Calu3 (cell line): ENCODE measurements at regions not wholly inside any gene's neighbourhood (a gene's known extent, or its start where the extent isn't known, plus 50 kb on each side); places are given as distances from the start of the nearest gene placed in this dataset.

Experiments used
- BruUV-seq: library from RNA; stranded (reverse); fragments of 400-500 nt; replicated peaks from 2 replicates; lab custom pipeline; 2021; lab: Mats Ljungman, UMichigan
- CTCF ChIA-PET: fragments of 300-600 bp; sonication (Branson Sonifier 250); formaldehyde crosslinking; loops from one replicate; lab custom pipeline; 2022; ENCODE audit warnings: antibody characterized with exemption; lab: Charles Lee
- DNase-seq: peaks from one replicate; pipeline ENCODE4 v3.0.0; 2022
- H3K27ac Mint-ChIP-seq: one replicate; pipeline ENCODE4 v1.8.0; 2022; ENCODE audit warnings: mixed read lengths; ENCODE audit not compliant: unreplicated experiment
- H3K27me3 Mint-ChIP-seq: one replicate; pipeline ENCODE4 v1.8.0; 2022; ENCODE audit warnings: mixed read lengths; ENCODE audit not compliant: unreplicated experiment
- H3K36me3 Mint-ChIP-seq: one replicate; pipeline ENCODE4 v1.8.0; 2022; ENCODE audit warnings: mild to moderate bottlenecking, moderate library complexity, mixed read lengths; ENCODE audit not compliant: insufficient read depth, unreplicated experiment
- H3K4me1 Mint-ChIP-seq: one replicate; pipeline ENCODE4 v1.8.0; 2022; ENCODE audit warnings: mild to moderate bottlenecking, low read depth, mixed read lengths; ENCODE audit not compliant: unreplicated experiment
- H3K4me3 Mint-ChIP-seq: one replicate; pipeline ENCODE4 v1.8.0; 2022; ENCODE audit warnings: mild to moderate bottlenecking, low read depth, moderate library complexity, mixed read lengths; ENCODE audit not compliant: unreplicated experiment
- H3K9me3 Mint-ChIP-seq: one replicate; pipeline ENCODE4 v1.8.0; 2022; ENCODE audit warnings: low read depth, mixed read lengths; ENCODE audit not compliant: unreplicated experiment
- intact Hi-C: fragments of 100-400 bp; cut with micrococcal nuclease; formaldehyde crosslinking; loops from one replicate; pipeline ENCODE4 v1.10.0; 2022; ENCODE audit not compliant: unreplicated experiment
- TF ChIP-seq, protein P1 (sequence below): fragments of 200-600 bp; IDR thresholded peaks from one replicate; pipeline ENCODE4 v1.8.0; 2022; ENCODE audit warnings: antibody characterized with exemption; ENCODE audit not compliant: unreplicated experiment

DNA sequence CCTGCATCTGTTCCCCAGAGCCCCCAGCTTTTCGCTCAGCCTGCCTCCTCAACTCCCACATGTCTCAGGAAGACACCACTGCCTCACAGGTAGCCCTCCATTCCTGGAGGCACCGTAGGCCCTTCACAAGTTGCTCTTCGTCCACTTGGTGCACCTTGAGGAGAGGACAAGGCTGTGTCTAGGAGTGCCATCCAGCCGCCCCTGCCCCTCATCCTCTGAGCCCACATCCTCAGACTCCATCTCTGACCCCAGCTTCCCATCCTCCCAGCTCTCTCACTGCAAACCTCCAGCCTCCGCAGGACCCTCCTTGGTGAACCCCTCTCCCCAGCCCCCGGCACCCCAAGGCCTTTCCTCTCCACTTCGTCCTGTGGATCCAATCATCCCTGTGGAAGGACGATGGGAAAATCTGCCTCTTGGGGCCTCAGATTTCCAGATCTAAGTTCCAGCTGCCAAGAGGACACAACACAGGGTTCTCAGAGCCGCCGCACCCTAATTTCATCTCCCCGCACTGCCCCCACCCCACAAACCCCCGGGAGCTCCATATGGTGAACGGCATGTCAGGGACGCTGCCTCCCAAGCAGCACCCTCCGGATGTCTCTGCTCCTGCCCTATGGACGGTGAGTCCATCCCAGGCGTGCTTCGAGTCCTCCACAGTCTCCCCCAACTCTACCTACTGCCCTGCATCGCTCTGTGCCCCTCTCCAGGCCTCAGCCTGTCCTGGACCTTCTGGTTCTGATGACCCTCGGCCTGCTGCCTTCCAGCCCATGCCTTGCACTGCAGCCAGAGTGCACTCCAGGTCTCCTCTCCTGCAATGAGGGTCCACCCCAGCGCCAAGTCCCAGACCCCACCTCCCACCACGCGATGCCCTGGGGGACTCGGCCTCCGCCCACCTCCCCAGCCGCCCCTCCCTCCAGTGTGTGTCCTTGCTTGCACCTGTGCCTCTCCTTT is 314.1 kb upstream of the DIO3 start:
- no peaks in the 10 kb centered on the region for H3K27me3 Mint-ChIP-seq
- no TSS peak for BruUV-seq
- H3K36me3 Mint-ChIP-seq: no peaks in the 10 kb centered on the region
- TF ChIP-seq, protein P1, sequence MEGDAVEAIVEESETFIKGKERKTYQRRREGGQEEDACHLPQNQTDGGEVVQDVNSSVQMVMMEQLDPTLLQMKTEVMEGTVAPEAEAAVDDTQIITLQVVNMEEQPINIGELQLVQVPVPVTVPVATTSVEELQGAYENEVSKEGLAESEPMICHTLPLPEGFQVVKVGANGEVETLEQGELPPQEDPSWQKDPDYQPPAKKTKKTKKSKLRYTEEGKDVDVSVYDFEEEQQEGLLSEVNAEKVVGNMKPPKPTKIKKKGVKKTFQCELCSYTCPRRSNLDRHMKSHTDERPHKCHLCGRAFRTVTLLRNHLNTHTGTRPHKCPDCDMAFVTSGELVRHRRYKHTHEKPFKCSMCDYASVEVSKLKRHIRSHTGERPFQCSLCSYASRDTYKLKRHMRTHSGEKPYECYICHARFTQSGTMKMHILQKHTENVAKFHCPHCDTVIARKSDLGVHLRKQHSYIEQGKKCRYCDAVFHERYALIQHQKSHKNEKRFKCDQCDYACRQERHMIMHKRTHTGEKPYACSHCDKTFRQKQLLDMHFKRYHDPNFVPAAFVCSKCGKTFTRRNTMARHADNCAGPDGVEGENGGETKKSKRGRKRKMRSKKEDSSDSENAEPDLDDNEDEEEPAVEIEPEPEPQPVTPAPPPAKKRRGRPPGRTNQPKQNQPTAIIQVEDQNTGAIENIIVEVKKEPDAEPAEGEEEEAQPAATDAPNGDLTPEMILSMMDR: no peak
- H3K9me3 Mint-ChIP-seq: no peaks in the 10 kb centered on the region
- intact Hi-C loops: loop anchor here (10.0 kb wide), 1 partner anchor 378 kb away; no protein-coding TSS in a partner anchor
- H3K4me3 Mint-ChIP-seq: no peak overlapping the region
- no peaks in the 10 kb centered on the region for H3K4me1 Mint-ChIP-seq
- no peak overlapping the region for H3K27ac Mint-ChIP-seq
- DNase-seq: no peak
- CTCF ChIA-PET: no interaction called here

DNA sequence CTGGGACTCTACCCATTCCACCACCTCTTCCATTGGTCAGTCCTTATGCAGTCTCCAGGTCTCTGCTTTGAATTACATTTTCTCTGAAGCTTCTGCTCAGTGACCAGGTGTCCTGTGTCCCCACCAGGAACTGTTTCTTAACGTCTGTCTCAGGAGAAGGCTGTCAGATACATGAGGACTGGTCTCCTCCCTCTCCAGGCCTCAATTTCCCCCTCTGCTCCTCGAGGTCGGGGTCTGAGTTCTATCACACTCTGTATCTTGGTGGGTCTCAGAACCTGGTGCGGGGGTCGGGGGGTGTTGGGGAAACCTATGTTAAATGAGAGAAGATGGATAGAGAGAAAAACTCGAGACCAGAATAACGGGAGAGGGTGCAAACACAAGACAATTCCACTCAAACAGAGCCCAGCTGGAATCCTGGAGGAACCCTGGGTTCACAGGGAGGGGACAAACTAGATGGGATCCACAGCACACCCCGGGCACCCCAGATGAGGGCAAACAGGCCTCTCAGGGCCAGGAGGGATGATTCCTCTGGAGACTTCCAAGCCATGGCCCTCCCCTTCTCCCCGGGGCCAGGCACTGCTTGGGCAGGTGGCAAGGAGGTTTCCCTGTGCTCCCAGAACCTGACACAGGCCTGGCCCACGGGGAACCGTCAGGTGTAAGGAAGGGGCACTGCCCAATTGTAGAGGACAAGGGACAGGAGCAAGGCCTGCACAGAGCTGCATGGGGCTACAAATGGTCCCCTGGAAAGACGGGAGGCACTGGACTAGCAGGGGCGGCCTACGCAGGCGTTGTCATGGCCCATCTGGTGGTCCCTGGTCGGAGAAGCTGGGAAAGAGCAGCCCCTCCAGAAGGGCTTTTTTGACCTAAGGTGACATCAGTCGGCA is 313.2 kb upstream of the DIO3 start:
- CTCF ChIA-PET: no interaction called here
- DNase-seq: no peak
- Mint-ChIP-seq H3K36me3 (no peaks in the 10 kb centered on the region), H3K9me3 (no peaks in the 10 kb centered on the region), H3K4me1 (no peaks in the 10 kb centered on the region), H3K27ac (no peak overlapping the region), H3K27me3 (no peaks in the 10 kb centered on the region), H3K4me3 (no peak overlapping the region)
- BruUV-seq: no TSS peak
- intact Hi-C loops: loop anchor here (10.0 kb wide), 1 partner anchor 377 kb away; no protein-coding TSS in a partner anchor
- TF ChIP-seq, protein P1: no peak

GRCh38 chr14:101248840-101249675 is 312.2 kb upstream of the DIO3 start:
- intact Hi-C loops: loop anchor here (10.0 kb wide), 1 partner anchor 376 kb away; no protein-coding TSS in a partner anchor
- CTCF ChIA-PET: no interaction called here
- no peak for DNase-seq
- TF ChIP-seq, protein P1: no peak
- Mint-ChIP-seq H3K9me3 (no peaks in the 10 kb centered on the region), H3K4me3 (no peak overlapping the region), H3K36me3 (no peaks in the 10 kb centered on the region), H3K27me3 (peaks cover 5% of the 10 kb centered on the region), H3K27ac (no peak overlapping the region), H3K4me1 (no peaks in the 10 kb centered on the region)
- BruUV-seq: no TSS peak

DNA sequence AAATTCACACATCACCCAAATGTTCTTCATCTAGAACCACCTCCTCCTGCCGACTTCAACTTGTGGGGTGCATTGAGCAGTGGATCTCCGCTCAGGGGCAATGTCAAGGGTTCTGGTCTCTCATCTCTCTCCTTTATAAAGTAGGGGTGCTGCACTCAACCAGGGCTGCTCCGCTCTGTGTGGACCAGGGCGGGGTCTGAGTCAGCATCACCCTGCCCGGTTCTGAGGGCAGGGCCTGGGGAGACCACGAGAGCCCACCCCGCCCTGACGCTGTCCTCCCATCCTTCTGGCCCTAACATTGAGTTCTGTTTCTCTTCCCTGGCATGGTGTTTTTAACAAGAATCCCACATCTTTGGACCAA is 311.6 kb upstream of the DIO3 start:
- TF ChIP-seq, protein P1: no peak
- Mint-ChIP-seq H3K27me3 (peaks cover 11% of the 10 kb centered on the region), H3K36me3 (no peaks in the 10 kb centered on the region), H3K4me1 (no peaks in the 10 kb centered on the region), H3K27ac (no peak overlapping the region), H3K4me3 (no peak overlapping the region), H3K9me3 (no peaks in the 10 kb centered on the region)
- CTCF ChIA-PET: no interaction called here
- intact Hi-C loops: loop anchor here (10.0 kb wide), 1 partner anchor 375 kb away; no protein-coding TSS in a partner anchor
- no TSS peak for BruUV-seq
- DNase-seq: no peak
